ENCODE measurements at regions not wholly inside any gene's neighbourhood (a gene's known extent, or its start where the extent isn't known, plus 50 kb on each side); places are given as distances from the start of the nearest gene placed in this dataset.

- no peak for DNase-seq (ENCODE audit: low read depth in 2 of 2)
Measured at GRCh38 chr15:85307687-85308045, 72.7 kb upstream of the AKAP13 start.

GRCh38 chr15:85311647-85312046 lies 68.8 kb upstream of the AKAP13 start:
- no peak for DNase-seq (ENCODE audit: low read depth in 2 of 2)

- DNase-seq (ENCODE audit: low read depth in 2 of 2) = no peak
Measured at GRCh38 chr15:85312486-85312885, 67.9 kb upstream of the AKAP13 start.

- DNase-seq (ENCODE audit: low read depth in 2 of 2) = no peak
Measured at GRCh38 chr15:85312929-85313331, 67.5 kb upstream of the AKAP13 start.

- no peak for DNase-seq (ENCODE audit: low read depth in 2 of 2)
Measured at GRCh38 chr15:85313339-85313738, 67.1 kb upstream of the AKAP13 start.

- DNase-seq (ENCODE audit: low read depth in 2 of 2) = no peak
Measured at GRCh38 chr15:85314146-85314545, 66.3 kb upstream of the AKAP13 start.

- DNase-seq (ENCODE audit: low read depth in 2 of 2) = no peak
Measured at GRCh38 chr15:85314633-85315032, 65.8 kb upstream of the AKAP13 start.

- peak in 1 of 2 donors; percentile 27 for DNase-seq (ENCODE audit: low read depth in 2 of 2)
Measured at GRCh38 chr15:85316244-85316934, 64.0 kb upstream of the AKAP13 start.

GRCh38 chr15:85318048-85318731 lies 62.2 kb upstream of the AKAP13 start:
- peak in 1 of 2 donors; percentile 51 for DNase-seq (ENCODE audit: low read depth in 2 of 2)

GRCh38 chr15:85318732-85319076 lies 61.7 kb upstream of the AKAP13 start:
- no peak for DNase-seq (ENCODE audit: low read depth in 2 of 2)

GRCh38 chr15:85324202-85324601 lies 56.2 kb upstream of the AKAP13 start:
- no peak for DNase-seq (ENCODE audit: low read depth in 2 of 2)

GRCh38 chr15:85325834-85326233 lies 54.6 kb upstream of the AKAP13 start:
- DNase-seq (ENCODE audit: low read depth in 2 of 2) = no peak

GRCh38 chr15:85326291-85326690 lies 54.1 kb upstream of the AKAP13 start:
- DNase-seq (ENCODE audit: low read depth in 2 of 2) = no peak

- no peak for DNase-seq (ENCODE audit: low read depth in 2 of 2)
Measured at GRCh38 chr15:85327820-85328219, 52.6 kb upstream of the AKAP13 start.

GRCh38 chr15:85329561-85330422 lies 50.6 kb upstream of the AKAP13 start:
- no peak for DNase-seq (ENCODE audit: low read depth in 2 of 2)
